HEK293T (cell line): ENCODE measurements at regions not wholly inside any gene's neighbourhood (a gene's known extent, or its start where the extent isn't known, plus 50 kb on each side); places are given as distances from the start of the nearest gene placed in this dataset.

Source experiments
- BHLHE40 ChIP-seq: fragments of 450-650 bp; IDR thresholded peaks from 2 replicates; pipeline ENCODE4 v1.6.1; 2016; ENCODE audit warnings: mild to moderate bottlenecking, moderate library complexity, borderline replicate concordance
- FOXM1 ChIP-seq: fragments of 450-650 bp; IDR thresholded peaks from 2 replicates; pipeline ENCODE4 v1.6.1; 2017; ENCODE audit warnings: mild to moderate bottlenecking, borderline replicate concordance
- HDGF ChIP-seq: fragments of 450-650 bp; IDR thresholded peaks from 2 replicates; pipeline ENCODE4 v1.6.1; 2017; ENCODE audit warnings: antibody characterized with exemption, borderline replicate concordance
- LEF1 ChIP-seq: fragments of 450-650 bp; IDR thresholded peaks from 2 replicates; pipeline ENCODE4 v1.6.1; 2017; ENCODE audit warnings: mild to moderate bottlenecking, borderline replicate concordance
- NFRKB ChIP-seq: fragments of 450-650 bp; IDR thresholded peaks from 2 replicates; pipeline ENCODE4 v1.6.1; 2016; ENCODE audit warnings: mild to moderate bottlenecking, moderate library complexity
- SP1 ChIP-seq: fragments of 450-650 bp; IDR thresholded peaks from 2 replicates; pipeline ENCODE4 v1.6.1; 2017
- TARDBP ChIP-seq: fragments of 450-650 bp; IDR thresholded peaks from 2 replicates; pipeline ENCODE4 v1.6.1; 2016
- TF ChIP-seq, protein P1 (sequence below): fragments of 450-650 bp; IDR thresholded peaks from 2 replicates; pipeline ENCODE4 v1.6.1; 2016

DNA sequence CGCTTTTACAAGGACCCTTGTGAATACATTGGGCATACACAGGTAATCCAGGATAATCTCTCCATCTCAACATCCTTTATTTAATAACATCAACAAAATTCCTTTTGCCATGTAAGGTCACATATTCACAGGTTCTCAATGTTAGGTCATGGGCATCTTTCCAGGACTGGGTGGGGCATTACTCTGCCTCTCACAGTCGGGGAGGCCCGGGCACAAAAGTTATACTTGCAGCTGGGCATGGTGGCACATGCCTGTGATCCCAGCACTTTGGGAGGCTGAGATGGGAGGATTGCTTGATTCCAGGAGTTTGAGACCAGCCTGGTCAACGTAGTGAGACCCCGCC is 93.7 kb upstream of the AP1S2 start:
- TF ChIP-seq BHLHE40 (no peak), HDGF (no peak), TARDBP (no peak), FOXM1 (no peak), SP1 (no peak), LEF1 (no peak), NFRKB (no peak)
- TF ChIP-seq, protein P1, sequence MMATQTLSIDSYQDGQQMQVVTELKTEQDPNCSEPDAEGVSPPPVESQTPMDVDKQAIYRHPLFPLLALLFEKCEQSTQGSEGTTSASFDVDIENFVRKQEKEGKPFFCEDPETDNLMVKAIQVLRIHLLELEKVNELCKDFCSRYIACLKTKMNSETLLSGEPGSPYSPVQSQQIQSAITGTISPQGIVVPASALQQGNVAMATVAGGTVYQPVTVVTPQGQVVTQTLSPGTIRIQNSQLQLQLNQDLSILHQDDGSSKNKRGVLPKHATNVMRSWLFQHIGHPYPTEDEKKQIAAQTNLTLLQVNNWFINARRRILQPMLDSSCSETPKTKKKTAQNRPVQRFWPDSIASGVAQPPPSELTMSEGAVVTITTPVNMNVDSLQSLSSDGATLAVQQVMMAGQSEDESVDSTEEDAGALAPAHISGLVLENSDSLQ: no peak
